ENCODE measurements at regions not wholly inside any gene's neighbourhood (a gene's known extent, or its start where the extent isn't known, plus 50 kb on each side); places are given as distances from the start of the nearest gene placed in this dataset.
A peak's percentile ranks its signal among the peaks of the same experiment; 100 is the strongest.

- TF ChIP-seq CTCF (IDR thresholded peaks at IDR 0.05) (no peak), POLR2AphosphoS5 (IDR thresholded peaks at IDR 0.05) (no peak), POLR2A (IDR thresholded peaks at IDR 0.05) (no peak)
- intact Hi-C loops (cut with DNase I; ENCODE audit: low total_unique reads) = no loop called here
- no peak for DNase-seq (ENCODE audit: low spot score in 2 of 2)
- no peak overlapping the region for H3K4me3 ChIP-seq
- H3K27me3 ChIP-seq = no peaks in the 10 kb centered on the region
- H3K36me3 ChIP-seq = no peaks in the 10 kb centered on the region
- H3K9me3 ChIP-seq = no peaks in the 10 kb centered on the region
- H3K27ac ChIP-seq = peak overlapping the region; percentile 52 to 85
- no peaks in the 10 kb centered on the region for H3K4me1 ChIP-seq
These were observed 360.6 kb upstream of the SLC14A2 start for GRCh38 chr18:45254709-45255082.

- TF ChIP-seq POLR2A (IDR thresholded peaks at IDR 0.05) = no peak
- TF ChIP-seq POLR2AphosphoS5 (IDR thresholded peaks at IDR 0.05) = peak in 1 of 3 donors; percentile 22
- no peak for TF ChIP-seq CTCF (IDR thresholded peaks at IDR 0.05)
- Histone ChIP-seq H3K4me1 (no peaks in the 10 kb centered on the region), H3K36me3 (no peaks in the 10 kb centered on the region), H3K9me3 (no peaks in the 10 kb centered on the region), H3K27me3 (no peaks in the 10 kb centered on the region), H3K4me3 (no peak overlapping the region), H3K27ac (peak overlapping the region; percentile 26 to 85)
- DNase-seq (ENCODE audit: low spot score in 2 of 2) = peak in 1 of 2 donors; percentile 32
- intact Hi-C loops (cut with DNase I; ENCODE audit: low total_unique reads) = no loop called here
These were observed 359.9 kb upstream of the SLC14A2 start for GRCh38 chr18:45255197-45255890.

GRCh38 chr18:45260125-45260524 lies 355.2 kb upstream of the SLC14A2 start:
- DNase-seq (ENCODE audit: low spot score in 2 of 2) = no peak
- no peaks in the 10 kb centered on the region for H3K36me3 ChIP-seq
- TF ChIP-seq POLR2AphosphoS5 (IDR thresholded peaks at IDR 0.05) = no peak
- TF ChIP-seq POLR2A (IDR thresholded peaks at IDR 0.05) = no peak
- no peak for TF ChIP-seq CTCF (IDR thresholded peaks at IDR 0.05)
- H3K4me3 ChIP-seq = no peak overlapping the region
- H3K4me1 ChIP-seq = no peaks in the 10 kb centered on the region
- H3K9me3 ChIP-seq = no peaks in the 10 kb centered on the region
- intact Hi-C loops (cut with DNase I; ENCODE audit: low total_unique reads) = no loop called here
- H3K27ac ChIP-seq = no peak overlapping the region
- H3K27me3 ChIP-seq = no peaks in the 10 kb centered on the region

- H3K9me3 ChIP-seq = no peaks in the 10 kb centered on the region
- H3K4me3 ChIP-seq = no peak overlapping the region
- TF ChIP-seq POLR2A (IDR thresholded peaks at IDR 0.05) = no peak
- no peak for DNase-seq (ENCODE audit: low spot score in 2 of 2)
- intact Hi-C loops (cut with DNase I; ENCODE audit: low total_unique reads) = no loop called here
- H3K4me1 ChIP-seq = no peaks in the 10 kb centered on the region
- H3K27ac ChIP-seq = no peak overlapping the region
- H3K27me3 ChIP-seq = no peaks in the 10 kb centered on the region
- H3K36me3 ChIP-seq = no peaks in the 10 kb centered on the region
These were observed 349.3 kb upstream of the SLC14A2 start for GRCh38 chr18:45266023-45266422.

- H3K27ac ChIP-seq = no peak overlapping the region
- DNase-seq (ENCODE audit: low spot score in 2 of 2) = no peak
- TF ChIP-seq POLR2A (IDR thresholded peaks at IDR 0.05) (no peak), POLR2AphosphoS5 (IDR thresholded peaks at IDR 0.05) (no peak), CTCF (IDR thresholded peaks at IDR 0.05) (no peak)
- no peaks in the 10 kb centered on the region for H3K9me3 ChIP-seq
- H3K27me3 ChIP-seq = no peaks in the 10 kb centered on the region
- no peak overlapping the region for H3K4me3 ChIP-seq
- H3K36me3 ChIP-seq = no peaks in the 10 kb centered on the region
- no peaks in the 10 kb centered on the region for H3K4me1 ChIP-seq
- intact Hi-C loops (cut with DNase I; ENCODE audit: low total_unique reads) = no loop called here
These were observed 347.7 kb upstream of the SLC14A2 start for GRCh38 chr18:45267622-45268021.

All from breast epithelium (tissue), 4 donors.